HG02852 (cell line): ENCODE measurements at regions not wholly inside any gene's neighbourhood (a gene's known extent, or its start where the extent isn't known, plus 50 kb on each side); places are given as distances from the start of the nearest gene placed in this dataset.

ENCODE experiments used
- ATAC-seq: cut with Tn5 transposase; IDR thresholded peaks from one replicate; pipeline ENCODE4 v1.9.1; 2021; ENCODE audit warnings: mild to moderate bottlenecking, moderate library complexity; ENCODE audit not compliant: unreplicated experiment

GRCh38 chr2:187139469-187139868, 290.5 kb upstream of the ZSWIM2 start:
- ATAC-seq, result no peak

DNA sequence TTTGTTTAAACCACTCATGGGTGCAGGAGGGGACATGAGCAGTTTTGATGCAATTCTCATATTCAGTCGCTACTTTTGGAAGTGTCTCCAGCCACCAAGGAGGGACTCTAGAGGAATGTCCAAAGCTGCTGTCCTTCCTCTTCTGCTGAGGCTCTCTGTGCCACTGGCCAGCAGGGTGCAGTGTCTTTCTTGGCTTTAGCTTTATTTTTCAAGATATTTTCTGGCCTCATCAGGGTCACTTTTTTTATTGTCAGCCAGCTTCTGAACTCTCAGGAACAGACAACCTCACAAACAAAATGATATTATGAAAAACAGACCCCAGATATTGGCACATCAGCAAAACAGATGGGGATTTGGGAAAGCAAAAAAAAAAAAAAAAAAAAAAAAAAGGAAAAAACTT, 289.3 kb upstream of the ZSWIM2 start:
- ATAC-seq, result no peak

DNA sequence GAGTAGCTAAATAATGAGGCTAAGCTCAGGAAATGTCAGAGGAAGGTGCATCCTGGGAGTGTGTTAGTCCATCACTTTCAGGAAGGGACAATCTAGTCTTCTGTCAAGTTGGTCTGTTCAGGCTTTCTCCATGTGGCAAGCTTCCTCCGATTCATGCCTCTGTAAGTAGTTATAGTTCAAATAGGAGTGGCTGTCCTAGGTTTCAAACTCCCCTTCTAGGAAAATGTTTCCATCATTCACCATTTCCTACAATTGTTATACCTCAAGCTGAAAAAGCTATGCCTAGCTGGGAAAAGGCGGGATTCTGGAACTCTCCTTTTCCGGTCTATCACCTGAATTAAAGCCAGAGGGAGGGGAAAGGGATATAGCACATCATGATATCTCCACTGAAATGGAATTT, 287.7 kb upstream of the ZSWIM2 start:
- ATAC-seq, result no peak

- ATAC-seq, result no peak
Measured at GRCh38 chr2:187134306-187134705, 285.3 kb upstream of the ZSWIM2 start.

DNA sequence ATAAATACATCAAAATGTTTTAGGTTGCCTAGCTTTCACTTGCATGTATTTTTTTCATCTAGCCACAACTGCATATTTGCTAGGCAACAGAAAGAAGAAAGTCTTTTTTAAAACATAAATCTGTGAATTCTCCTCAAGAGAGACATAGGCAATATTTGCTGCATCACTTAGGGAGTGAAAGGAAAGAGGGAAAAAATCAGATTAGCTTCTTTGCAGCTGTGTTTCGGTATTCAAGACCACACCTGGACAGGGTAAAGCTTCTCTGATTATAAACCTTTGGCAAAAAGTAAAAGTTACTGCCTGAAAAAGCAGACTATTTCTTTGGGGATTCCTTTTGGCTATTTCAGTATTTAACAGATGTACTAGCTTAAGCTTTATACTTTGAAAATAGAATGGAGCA, 280.9 kb upstream of the ZSWIM2 start:
- no peak for ATAC-seq

DNA sequence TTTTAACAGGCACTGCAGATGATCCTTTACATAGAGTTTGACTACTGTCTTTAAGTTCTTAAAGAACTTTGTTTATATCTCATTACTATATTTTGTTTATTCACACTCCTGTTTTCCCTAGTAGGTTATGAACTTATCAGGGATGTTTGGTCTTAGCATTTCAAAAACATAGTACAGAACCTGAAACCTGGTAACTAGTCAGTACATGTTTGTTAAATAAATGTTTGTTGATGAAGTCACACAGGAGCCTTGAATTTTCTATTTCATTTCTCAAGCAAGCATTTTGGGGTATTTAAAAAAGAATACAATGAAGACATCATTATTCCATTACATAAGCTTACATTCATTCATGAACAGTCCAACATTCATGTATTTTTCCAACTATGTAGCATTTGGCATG, 280.3 kb upstream of the ZSWIM2 start:
- ATAC-seq, result no peak

DNA sequence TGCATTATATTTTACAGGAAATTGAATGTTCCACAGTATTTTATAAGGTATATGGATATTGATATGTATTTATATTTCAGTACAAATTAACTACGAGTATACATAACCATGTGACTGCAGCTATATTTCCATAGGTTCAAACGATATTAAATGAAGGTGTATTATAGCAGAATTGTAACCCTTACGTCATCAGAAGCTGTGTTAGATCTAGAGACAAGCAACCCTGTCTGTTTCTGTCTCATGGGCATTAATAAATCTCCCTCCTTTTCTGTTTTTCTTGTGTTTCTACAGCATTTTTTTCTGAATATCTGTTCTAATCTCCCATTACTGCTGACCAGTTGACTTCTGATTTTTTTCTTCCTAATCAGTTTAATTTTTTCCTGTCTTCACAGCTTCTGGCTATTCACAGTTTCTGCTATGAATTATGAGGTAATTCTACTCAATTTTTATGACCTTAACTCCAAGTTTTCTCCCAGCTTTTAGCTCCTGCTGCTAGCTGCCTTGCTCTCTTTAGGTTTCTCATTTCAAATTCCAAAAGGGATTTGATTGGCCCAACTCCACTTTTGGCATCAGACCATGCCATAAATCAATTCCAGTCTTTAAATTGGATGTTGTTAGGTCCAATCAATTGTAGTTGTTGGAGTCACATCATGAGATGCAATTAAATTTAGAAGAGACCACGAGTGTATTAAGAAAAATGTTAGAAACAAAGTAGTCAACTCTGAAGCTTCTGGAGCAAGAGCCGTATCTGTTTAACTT, 277.5 kb upstream of the ZSWIM2 start:
- ATAC-seq, result no peak

DNA sequence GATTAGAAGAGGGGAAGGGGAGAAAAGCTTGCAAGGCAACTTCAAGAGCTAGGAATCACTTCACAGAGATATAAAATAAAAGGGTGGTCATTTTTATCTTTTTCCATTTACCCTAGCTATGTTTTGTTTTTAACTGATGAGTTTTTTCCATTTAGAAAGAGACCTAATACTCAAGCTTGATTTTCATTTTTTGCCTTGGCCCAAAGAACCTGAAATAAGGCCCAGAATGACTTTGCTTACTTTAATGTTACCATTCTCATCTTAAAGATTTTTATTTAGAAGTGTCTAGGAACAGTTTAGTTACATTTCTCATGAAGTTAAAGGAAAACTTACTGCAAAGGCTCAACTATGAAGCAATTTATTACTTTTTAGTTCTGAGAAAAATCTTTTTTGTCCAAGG, 276.3 kb upstream of the ZSWIM2 start:
- ATAC-seq, result no peak

DNA sequence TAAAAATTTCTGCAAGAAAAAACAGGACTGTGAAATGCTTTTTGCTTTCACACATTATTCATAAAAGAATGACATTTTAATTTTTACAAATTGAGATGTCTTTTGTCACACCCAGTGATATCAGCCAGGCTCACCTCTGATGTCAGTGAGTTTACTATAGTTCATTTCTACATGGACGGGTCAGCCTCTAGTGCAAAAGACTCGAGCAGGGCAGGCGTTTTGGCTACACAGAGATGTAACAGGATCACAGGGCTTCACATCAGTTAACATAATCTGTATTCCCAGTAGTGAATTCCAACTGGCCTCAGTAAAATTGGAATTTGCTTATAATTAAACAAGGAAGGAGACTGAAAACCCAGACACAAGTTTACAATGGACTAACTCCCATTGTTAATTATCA, 275.6 kb upstream of the ZSWIM2 start:
- no peak for ATAC-seq

- no peak for ATAC-seq
Measured at GRCh38 chr2:187118331-187119099, 269.5 kb upstream of the ZSWIM2 start.

- no peak for ATAC-seq
Measured at GRCh38 chr2:187117483-187117882, 268.5 kb upstream of the ZSWIM2 start.

DNA sequence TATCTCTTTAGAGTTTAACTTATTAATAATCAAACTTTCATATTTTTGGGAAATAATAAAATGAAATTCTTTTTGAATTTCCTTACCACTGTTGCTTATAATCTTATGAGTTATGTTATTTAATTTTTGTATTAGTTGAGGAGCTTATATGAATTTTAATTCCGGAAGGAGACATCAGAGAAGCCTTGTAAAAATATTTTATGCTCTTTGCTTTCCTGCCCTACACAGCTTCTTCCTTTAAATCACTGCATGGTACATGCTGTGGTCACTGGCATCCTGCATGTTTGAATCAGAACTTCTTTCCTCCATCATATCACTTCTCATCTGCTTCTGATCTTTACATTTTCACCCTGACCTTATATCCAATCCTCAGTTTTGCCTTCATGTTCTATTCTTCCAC, 266.7 kb upstream of the ZSWIM2 start:
- no peak for ATAC-seq

GRCh38 chr2:187107001-187107400, 258.0 kb upstream of the ZSWIM2 start:
- no peak for ATAC-seq

DNA sequence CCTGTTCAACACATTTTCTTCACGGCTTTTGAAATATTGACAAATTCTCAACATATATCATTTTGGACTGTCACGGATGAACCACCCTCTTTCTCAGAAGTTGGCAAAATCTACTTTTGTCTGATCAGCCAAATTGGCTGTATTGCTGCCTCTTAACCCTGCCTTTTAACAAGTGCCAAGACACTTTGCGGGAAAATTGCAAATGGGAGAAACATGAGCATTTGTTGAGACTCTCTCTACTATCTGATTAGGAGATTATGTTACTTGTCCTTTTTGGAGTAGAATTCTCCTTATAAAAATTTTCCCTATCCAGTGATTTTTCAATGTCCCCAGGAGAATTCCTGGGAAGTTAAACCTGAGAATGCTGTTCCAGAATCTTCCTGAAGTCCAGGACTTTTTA, 256.2 kb upstream of the ZSWIM2 start:
- no peak for ATAC-seq

- no peak for ATAC-seq
Measured at GRCh38 chr2:187102381-187102780, 253.4 kb upstream of the ZSWIM2 start.

DNA sequence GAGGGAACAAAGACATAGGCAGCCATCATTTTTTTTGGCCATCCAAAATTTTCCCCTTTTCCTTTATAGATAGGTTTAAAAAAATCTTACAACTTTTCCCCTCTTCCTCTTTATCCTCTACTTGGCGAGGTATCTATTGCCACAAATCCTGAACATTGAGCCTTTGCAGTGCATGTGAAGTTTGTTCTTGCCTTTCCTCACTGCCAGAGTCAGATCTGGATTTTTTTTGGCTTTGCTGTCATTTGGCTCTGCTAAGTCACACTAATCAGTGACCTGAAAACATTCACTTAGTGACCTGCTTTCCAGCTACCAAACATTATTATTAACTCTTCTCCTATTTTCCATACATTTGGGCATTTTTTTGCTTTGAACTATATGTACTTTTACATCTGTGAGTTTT, 249.2 kb upstream of the ZSWIM2 start:
- no peak for ATAC-seq

- ATAC-seq, result no peak
Measured at GRCh38 chr2:187093771-187094412, 244.9 kb upstream of the ZSWIM2 start.

DNA sequence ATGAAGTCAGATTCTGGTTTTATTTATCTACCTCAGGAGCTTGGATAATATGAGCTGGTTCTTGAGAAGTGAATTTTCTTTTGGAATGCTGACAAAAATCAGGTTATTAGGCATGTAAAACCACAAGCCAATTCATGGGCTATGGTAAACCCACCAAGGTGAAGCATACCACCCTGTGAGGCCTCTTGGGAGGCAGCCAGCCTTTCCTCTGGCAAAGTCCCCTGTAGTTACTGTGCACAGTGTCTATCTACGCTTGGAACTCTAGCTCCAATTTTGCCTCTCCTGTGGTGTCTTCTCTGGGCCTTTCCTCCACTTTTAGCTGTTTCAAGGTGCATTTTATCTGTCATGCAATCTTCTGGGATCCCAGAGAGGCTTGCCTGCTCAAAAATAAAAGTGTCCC, 242.7 kb upstream of the ZSWIM2 start:
- ATAC-seq, result no peak

DNA sequence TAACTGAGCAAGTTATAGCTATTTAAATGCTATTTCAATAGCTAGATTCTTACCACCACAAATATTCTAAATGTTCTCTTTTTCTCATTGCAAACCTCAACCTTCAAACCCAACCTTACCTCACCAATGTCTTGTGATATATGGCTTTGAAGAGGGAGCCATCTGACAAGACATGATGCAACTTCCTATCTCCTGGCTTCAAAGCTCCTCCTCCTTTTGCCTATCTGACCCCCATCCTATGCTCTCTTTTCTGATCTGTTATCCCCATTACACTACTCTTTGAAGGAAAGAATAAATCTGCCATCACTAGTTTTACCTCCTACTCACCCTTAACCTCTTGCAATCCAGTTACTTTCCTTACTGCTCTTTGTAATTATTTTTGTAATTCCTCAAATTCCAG, 235.6 kb upstream of the ZSWIM2 start:
- ATAC-seq, result no peak

- no peak for ATAC-seq
Measured at GRCh38 chr2:187081461-187081860, 232.5 kb upstream of the ZSWIM2 start.

GRCh38 chr2:187079901-187080300, 230.9 kb upstream of the ZSWIM2 start:
- ATAC-seq, result no peak

DNA sequence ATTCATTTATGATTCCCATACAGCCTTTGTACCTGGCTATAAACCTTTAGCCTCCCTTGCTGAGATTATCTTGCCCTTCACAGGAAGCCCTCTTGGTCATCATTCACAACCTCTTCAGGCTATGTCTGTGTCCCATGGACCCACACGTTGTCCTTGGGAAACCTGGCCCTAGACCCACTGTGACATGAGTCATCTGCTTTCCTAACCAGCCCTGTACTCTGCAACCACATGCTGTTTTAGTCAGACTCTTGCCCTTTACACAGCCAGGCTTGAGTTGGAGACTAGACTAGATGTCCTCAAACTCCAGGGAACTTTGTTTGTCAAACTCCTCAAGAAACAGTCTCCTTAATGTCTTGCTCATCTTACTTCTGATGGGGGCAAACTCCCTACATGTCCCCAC, 229.3 kb upstream of the ZSWIM2 start:
- no peak for ATAC-seq
